OCI-LY1 (cell line): ENCODE measurements at regions not wholly inside any gene's neighbourhood (a gene's known extent, or its start where the extent isn't known, plus 50 kb on each side); places are given as distances from the start of the nearest gene placed in this dataset.

Experiments
- H2AFZ ChIP-seq: fragments of 200-600 bp; sonication (generic), shearing (Covaris generic); 2 replicates; pipeline ENCODE4 v1.6.0; 2014; ENCODE audit warnings: antibody characterized with exemption, mild to moderate bottlenecking, low read length
- H3F3A ChIP-seq: fragments of 200-600 bp; sonication (generic), shearing (Covaris generic); 2 replicates; pipeline ENCODE4 v1.6.0; 2014; ENCODE audit warnings: mild to moderate bottlenecking, antibody characterized with exemption, low read length, moderate library complexity; ENCODE audit not compliant: insufficient read depth
- H3K27ac ChIP-seq: fragments of 200-600 bp; sonication (generic); 2 replicates; pipeline ENCODE4 v1.5.1; 2014; ENCODE audit warnings: low read length, mixed run types, mild to moderate bottlenecking, low read depth; ENCODE audit not compliant: poor library complexity, severe bottlenecking
- H3K27me3 ChIP-seq: fragments of 200-600 bp; sonication (generic); 2 replicates; pipeline ENCODE4 v1.6.0; 2014; ENCODE audit warnings: antibody characterized with exemption, mild to moderate bottlenecking, low read length, moderate library complexity; ENCODE audit not compliant: insufficient read depth
- H3K36me3 ChIP-seq: fragments of 200-600 bp; sonication (generic); 2 replicates; pipeline ENCODE4 v1.6.1; 2014; ENCODE audit warnings: mild to moderate bottlenecking, antibody characterized with exemption, low read length, moderate library complexity, mixed read lengths; ENCODE audit not compliant: insufficient read depth
- H3K4me1 ChIP-seq: fragments of 200-600 bp; sonication (generic); 2 replicates; pipeline ENCODE4 v1.5.1; 2014; ENCODE audit warnings: mild to moderate bottlenecking, low read length, moderate library complexity; ENCODE audit not compliant: insufficient read depth, severe bottlenecking
- H3K4me2 ChIP-seq: fragments of 200-600 bp; sonication (generic), shearing (Covaris generic); 2 replicates; pipeline ENCODE4 v1.6.1; 2014; ENCODE audit warnings: low read length
- H3K4me3 ChIP-seq: fragments of 200-600 bp; sonication (generic); 2 replicates; pipeline ENCODE4 v1.5.1; 2014; ENCODE audit warnings: low read length, low read depth, mild to moderate bottlenecking, mixed read lengths; ENCODE audit not compliant: poor library complexity, severe bottlenecking
- H3K79me2 ChIP-seq: fragments of 200-600 bp; shearing (Covaris generic); 2 replicates; pipeline ENCODE4 v1.6.1; 2016; ENCODE audit warnings: mixed run types, low read length, mixed read lengths; ENCODE audit not compliant: insufficient read depth
- H3K9ac ChIP-seq: fragments of 200-600 bp; sonication (generic), shearing (Covaris generic); 2 replicates; pipeline ENCODE4 v1.6.1; 2014; ENCODE audit warnings: mild to moderate bottlenecking, low read length, mixed read lengths
- H3K9me2 ChIP-seq: fragments of 200-600 bp; sonication (generic), shearing (Covaris generic); 2 replicates; pipeline ENCODE4 v1.6.1; 2014; ENCODE audit warnings: low read depth, mild to moderate bottlenecking, low read length, mixed read lengths
- H3K9me3 ChIP-seq: fragments of 200-600 bp; shearing (Covaris generic); 2 replicates; pipeline ENCODE4 v1.6.1; 2014; ENCODE audit warnings: low read length, mixed read lengths
- H4K20me1 ChIP-seq: fragments of 200-600 bp; sonication (generic), shearing (Covaris generic); 2 replicates; pipeline ENCODE4 v1.6.0; 2016; ENCODE audit warnings: mild to moderate bottlenecking, low read length; ENCODE audit not compliant: insufficient read depth
- CTCF ChIP-seq: fragments of 200-600 bp; sonication (generic), shearing (Covaris generic); IDR thresholded peaks from 2 replicates; pipeline ENCODE4 v1.5.1; 2017; ENCODE audit warnings: mild to moderate bottlenecking, antibody characterized with exemption, low read length, moderate library complexity, mixed read lengths
- EZH2 ChIP-seq: fragments of 200-600 bp; sonication (generic), shearing (Covaris generic); IDR thresholded peaks from 2 replicates; pipeline ENCODE4 v1.8.0; 2017; ENCODE audit warnings: borderline replicate concordance, mixed run types, mild to moderate bottlenecking, antibody characterized with exemption, low read length, moderate library complexity, mixed read lengths

DNA sequence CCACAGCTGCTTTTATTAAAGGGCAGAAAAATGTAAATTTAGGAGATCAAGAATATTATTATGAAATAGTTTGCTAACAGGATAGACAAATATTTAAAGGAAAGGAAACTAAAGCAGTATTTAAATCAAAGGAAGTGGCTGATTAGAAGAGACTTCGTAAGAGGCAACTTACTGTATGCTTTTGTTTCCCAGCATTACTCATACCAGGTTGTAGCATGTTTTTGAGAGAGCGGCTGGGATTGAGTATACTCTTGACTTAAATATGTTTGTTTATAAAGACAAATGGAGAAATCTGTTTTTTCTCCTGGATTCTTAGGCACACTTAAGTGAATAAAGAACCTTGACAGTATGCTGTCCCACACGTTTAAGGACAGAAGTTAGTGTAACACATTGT lies 293.7 kb downstream of the ZNF248 start:
- no peak overlapping the region for H3K4me2 ChIP-seq
- no peaks in the 10 kb centered on the region for H3K9me3 ChIP-seq
- H3K4me3 ChIP-seq: no peak overlapping the region
- H3K36me3 ChIP-seq: no peaks in the 10 kb centered on the region
- H3K27ac ChIP-seq: no peak overlapping the region
- no peaks in the 10 kb centered on the region for H3K27me3 ChIP-seq
- no peak overlapping the region for H2AFZ ChIP-seq
- H3K9me2 ChIP-seq: no peaks in the 10 kb centered on the region
- H3K4me1 ChIP-seq: no peaks in the 10 kb centered on the region
- no peak overlapping the region for H3K9ac ChIP-seq
- TF ChIP-seq EZH2 (no peak), CTCF (no peak)
- no peaks in the 10 kb centered on the region for H3F3A ChIP-seq
- no peaks in the 10 kb centered on the region for H4K20me1 ChIP-seq
- H3K79me2 ChIP-seq: no peaks in the 10 kb centered on the region

DNA sequence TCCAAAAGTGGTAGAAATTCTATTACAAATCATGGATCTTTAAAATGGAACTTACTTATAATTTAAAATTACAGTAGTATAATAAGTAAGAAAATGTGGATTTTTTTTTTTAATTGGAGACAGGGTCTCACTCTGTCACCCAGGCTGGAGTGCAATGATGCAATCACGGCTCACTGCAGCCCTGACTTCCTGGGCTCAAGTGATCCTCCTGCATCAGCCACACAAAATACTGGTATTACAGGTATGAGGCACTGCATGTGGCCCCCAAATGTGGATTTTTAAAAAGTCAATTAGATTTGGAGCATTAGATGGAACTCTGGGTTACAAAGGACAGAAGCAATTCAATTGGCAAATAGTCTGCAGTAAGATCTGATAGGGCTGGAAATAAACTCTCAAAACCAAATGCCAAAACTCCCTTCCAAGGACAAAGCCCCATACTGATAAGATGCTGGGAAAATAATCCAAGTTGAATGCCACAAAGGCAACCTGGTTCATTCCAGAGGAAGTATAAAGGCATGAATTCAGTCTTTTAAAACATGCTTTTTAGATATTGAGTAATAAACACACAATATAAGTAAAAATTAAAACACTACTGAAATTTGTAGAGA lies 294.2 kb downstream of the ZNF248 start:
- Histone ChIP-seq H3K9me2 (no peaks in the 10 kb centered on the region), H3K36me3 (no peaks in the 10 kb centered on the region), H3K9me3 (no peaks in the 10 kb centered on the region), H3K4me1 (no peaks in the 10 kb centered on the region), H3K27me3 (no peaks in the 10 kb centered on the region), H3K4me3 (no peak overlapping the region), H4K20me1 (no peaks in the 10 kb centered on the region), H3K27ac (no peak overlapping the region), H2AFZ (no peak overlapping the region), H3F3A (no peaks in the 10 kb centered on the region), H3K9ac (no peak overlapping the region), H3K79me2 (no peaks in the 10 kb centered on the region), H3K4me2 (no peak overlapping the region)
- TF ChIP-seq CTCF: no peak
- no peak for TF ChIP-seq EZH2

DNA sequence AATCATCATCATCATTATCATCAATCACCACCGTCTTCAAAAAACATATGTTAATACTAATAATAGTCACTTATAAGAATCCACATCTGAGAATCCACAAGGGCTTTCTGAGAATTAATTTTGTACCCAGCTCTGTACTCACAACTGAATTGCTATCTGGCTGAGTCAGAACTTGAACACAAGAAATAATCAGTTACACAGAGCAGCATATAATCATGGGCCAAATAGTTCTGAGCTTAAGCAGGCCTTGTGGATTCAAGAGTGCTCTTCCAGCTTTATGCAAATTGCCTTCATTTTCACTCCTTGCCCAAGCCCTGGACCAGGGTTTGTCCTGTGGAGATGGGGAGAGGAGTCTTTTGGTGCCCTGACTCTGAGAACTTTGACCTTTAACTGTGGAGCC lies 304.5 kb downstream of the ZNF248 start:
- no peak overlapping the region for H3K4me3 ChIP-seq
- H3K9me2 ChIP-seq: no peaks in the 10 kb centered on the region
- TF ChIP-seq EZH2 (no peak), CTCF (no peak)
- no peak overlapping the region for H3K4me2 ChIP-seq
- H2AFZ ChIP-seq: no peak overlapping the region
- H3K9me3 ChIP-seq: no peaks in the 10 kb centered on the region
- H3K27ac ChIP-seq: no peak overlapping the region
- no peaks in the 10 kb centered on the region for H3F3A ChIP-seq
- H3K36me3 ChIP-seq: no peaks in the 10 kb centered on the region
- no peaks in the 10 kb centered on the region for H3K27me3 ChIP-seq
- no peaks in the 10 kb centered on the region for H4K20me1 ChIP-seq
- H3K4me1 ChIP-seq: no peaks in the 10 kb centered on the region
- no peaks in the 10 kb centered on the region for H3K79me2 ChIP-seq
- no peak overlapping the region for H3K9ac ChIP-seq
